ENCODE measurements at regions not wholly inside any gene's neighbourhood (a gene's known extent, or its start where the extent isn't known, plus 50 kb on each side); places are given as distances from the start of the nearest gene placed in this dataset.
"Not testable (repeated sequence)": the region's sequence is repeated elsewhere in the genome, so short reads cannot be mapped to it uniquely, and the experiment has no call there.

DNA sequence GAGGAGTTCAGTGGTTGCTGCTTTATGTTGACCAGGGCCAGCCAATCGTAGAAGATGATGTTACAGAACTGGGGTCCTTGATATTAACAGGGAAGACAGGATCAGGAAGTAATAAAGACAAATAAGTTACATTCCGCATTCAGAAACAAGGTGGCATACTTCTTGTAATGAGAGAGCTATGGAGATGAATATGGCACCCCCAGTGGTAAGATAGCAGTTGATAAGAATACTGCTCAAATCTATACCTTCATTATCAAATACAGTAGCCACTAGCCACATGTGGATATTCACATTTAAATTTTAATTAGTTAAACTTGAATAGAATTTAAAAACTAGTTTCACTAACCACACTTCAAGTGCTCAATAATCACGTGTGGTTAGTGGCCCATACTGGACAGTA lies 290.4 kb upstream of the RBMS1 start:
- Mint-ChIP-seq H3K4me3 (no peak overlapping the region), H3K9me3 (peaks cover 4% of the 10 kb centered on the region), H3K27me3 (no peaks in the 10 kb centered on the region), H3K4me1 (no peaks in the 10 kb centered on the region), H3K36me3 (ENCODE audit: low read depth) (no peaks in the 10 kb centered on the region), H3K27ac (no peak overlapping the region)
- DNase-seq, result no peak
- no peak for ATAC-seq

DNA sequence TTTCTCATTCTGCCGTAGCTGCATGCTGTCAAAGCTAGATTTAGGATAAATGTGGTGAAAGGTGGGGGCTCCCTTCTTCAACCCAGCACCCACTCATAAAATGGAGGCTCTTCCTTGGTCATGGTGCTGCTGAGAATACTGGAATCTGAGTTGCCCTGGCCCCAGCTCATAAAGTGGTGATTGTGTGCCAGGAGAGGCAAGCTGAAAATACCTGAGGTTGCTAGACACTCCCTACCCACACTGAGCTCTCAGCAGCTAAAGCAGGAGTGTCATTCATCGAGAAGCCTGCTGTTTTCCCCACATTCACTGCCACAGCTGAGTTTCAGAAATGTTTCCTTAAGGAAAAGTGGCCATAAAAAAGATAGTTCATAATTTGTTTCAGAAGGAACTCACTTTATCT lies 297.1 kb upstream of the RBMS1 start:
- no peaks in the 10 kb centered on the region for H3K4me1 Mint-ChIP-seq
- no peak overlapping the region for H3K4me3 Mint-ChIP-seq
- no peaks in the 10 kb centered on the region for H3K9me3 Mint-ChIP-seq
- ATAC-seq, result no peak
- no peak for DNase-seq
- no peaks in the 10 kb centered on the region for H3K36me3 Mint-ChIP-seq (ENCODE audit: low read depth)
- H3K27me3 Mint-ChIP-seq, result no peaks in the 10 kb centered on the region
- no peak overlapping the region for H3K27ac Mint-ChIP-seq

DNA sequence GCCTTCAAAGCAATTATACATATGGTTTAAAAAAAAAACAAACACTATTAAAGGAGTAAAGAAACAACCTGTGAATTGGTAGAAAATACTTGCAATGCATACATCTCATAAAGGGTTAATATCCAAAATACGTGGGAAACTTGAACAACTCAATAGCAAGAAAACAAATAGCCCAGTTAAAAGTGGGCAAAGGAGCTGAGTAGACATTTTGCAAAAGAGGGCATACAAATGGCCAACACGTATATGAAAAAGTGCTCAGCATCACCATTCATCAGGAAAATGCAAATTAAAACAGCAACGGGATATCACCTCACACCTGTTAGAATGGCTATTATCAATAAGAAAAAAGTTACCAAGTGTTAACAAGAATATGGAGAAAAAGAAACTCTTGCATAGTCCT lies 298.3 kb upstream of the RBMS1 start:
- H3K4me1 Mint-ChIP-seq, result no peaks in the 10 kb centered on the region
- no peaks in the 10 kb centered on the region for H3K9me3 Mint-ChIP-seq
- no peaks in the 10 kb centered on the region for H3K36me3 Mint-ChIP-seq (ENCODE audit: low read depth)
- H3K4me3 Mint-ChIP-seq, result no peak overlapping the region
- H3K27me3 Mint-ChIP-seq, result no peaks in the 10 kb centered on the region
- no peak overlapping the region for H3K27ac Mint-ChIP-seq
- no peak for ATAC-seq
- DNase-seq, result no peak

- Mint-ChIP-seq H3K36me3 (ENCODE audit: low read depth) (no peaks in the 10 kb centered on the region), H3K27me3 (no peaks in the 10 kb centered on the region), H3K27ac (no peak overlapping the region), H3K4me3 (no peak overlapping the region), H3K4me1 (no peaks in the 10 kb centered on the region), H3K9me3 (no peaks in the 10 kb centered on the region)
- ATAC-seq (no peak), DNase-seq (no peak)
These were observed 299.2 kb upstream of the RBMS1 start for GRCh38 chr2:160792837-160793236.

DNA sequence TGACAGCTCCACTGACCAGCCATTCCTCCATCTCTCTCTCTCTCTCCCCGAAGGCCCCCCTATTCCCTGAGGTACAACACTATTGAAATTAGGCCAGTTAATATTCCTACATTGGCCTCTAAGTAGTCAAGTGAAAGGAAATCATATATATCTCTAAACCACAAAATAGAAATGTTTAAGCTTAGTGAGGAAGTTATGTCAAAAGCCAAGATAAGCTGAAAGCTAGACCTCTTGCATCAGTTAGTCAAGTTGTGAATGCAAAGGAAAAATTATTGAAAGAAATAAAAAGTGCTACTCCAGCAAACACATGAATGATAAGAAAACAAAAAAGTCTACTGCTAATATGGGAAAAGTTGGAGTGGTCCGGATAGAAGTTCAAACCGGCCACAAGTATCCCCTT lies 301.3 kb upstream of the RBMS1 start:
- Mint-ChIP-seq H3K27ac (no peak overlapping the region), H3K4me3 (no peak overlapping the region), H3K9me3 (peaks cover 4% of the 10 kb centered on the region), H3K27me3 (no peaks in the 10 kb centered on the region), H3K4me1 (no peaks in the 10 kb centered on the region), H3K36me3 (ENCODE audit: low read depth) (no peaks in the 10 kb centered on the region)
- DNase-seq, result no peak
- ATAC-seq, result no peak

DNA sequence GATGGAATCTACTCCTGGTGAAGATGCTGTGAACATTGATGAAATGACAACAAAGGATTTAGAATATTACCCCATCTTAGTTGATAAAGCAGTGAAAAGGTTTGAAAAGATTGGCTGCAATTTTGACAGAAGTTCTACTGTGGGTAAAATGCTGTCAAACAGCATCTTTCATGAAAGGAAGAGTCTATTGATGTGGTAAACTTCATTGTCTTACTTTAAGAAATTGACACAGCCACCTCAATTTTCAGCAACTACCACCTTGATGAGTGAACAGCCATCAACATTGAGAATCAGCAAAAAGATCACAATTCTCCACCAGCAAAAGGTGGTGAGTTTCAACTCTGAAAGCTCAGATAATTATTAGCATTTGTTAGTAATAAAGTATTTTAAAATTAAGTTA lies 310.3 kb upstream of the RBMS1 start:
- no peak overlapping the region for H3K4me3 Mint-ChIP-seq
- DNase-seq, result no peak
- H3K36me3 Mint-ChIP-seq (ENCODE audit: low read depth), result no peaks in the 10 kb centered on the region
- H3K27ac Mint-ChIP-seq, result no peak overlapping the region
- H3K9me3 Mint-ChIP-seq, result peaks cover 18% of the 10 kb centered on the region
- H3K4me1 Mint-ChIP-seq, result peaks cover 6% of the 10 kb centered on the region
- ATAC-seq, result no peak
- H3K27me3 Mint-ChIP-seq, result no peaks in the 10 kb centered on the region

GRCh38 chr2:160810406-160810805 lies 316.8 kb upstream of the RBMS1 start:
- Mint-ChIP-seq H3K4me3 (no peak overlapping the region), H3K27me3 (no peaks in the 10 kb centered on the region), H3K36me3 (ENCODE audit: low read depth) (no peaks in the 10 kb centered on the region), H3K27ac (no peak overlapping the region), H3K4me1 (no peaks in the 10 kb centered on the region), H3K9me3 (peaks cover 14% of the 10 kb centered on the region)
- DNase-seq (no peak), ATAC-seq (no peak)

- no peak overlapping the region for H3K27ac Mint-ChIP-seq
These were observed 319.4 kb upstream of the RBMS1 start for GRCh38 chr2:160812830-160813505.

DNA sequence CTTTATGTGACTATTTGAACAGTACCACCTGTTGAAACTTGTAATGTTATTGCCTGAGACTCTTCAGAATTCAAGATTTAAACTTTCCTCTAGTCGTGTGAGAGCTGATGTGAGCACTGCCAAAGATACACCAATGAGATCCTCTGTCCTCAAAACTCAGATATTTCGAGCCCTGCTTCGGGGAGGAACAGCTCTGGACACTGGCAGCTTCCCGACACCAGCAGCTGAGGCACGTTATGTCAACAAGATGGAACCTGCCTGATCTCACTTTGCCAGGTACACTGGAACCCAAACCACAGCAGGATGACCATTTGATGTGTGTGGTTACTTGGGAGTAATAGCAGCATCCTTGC lies 319.9 kb upstream of the RBMS1 start:
- no peaks in the 10 kb centered on the region for H3K27me3 Mint-ChIP-seq
- ATAC-seq (no peak), DNase-seq (no peak)
- H3K27ac Mint-ChIP-seq, result no peak overlapping the region
- H3K36me3 Mint-ChIP-seq (ENCODE audit: low read depth), result no peaks in the 10 kb centered on the region
- H3K4me1 Mint-ChIP-seq, result no peaks in the 10 kb centered on the region
- no peaks in the 10 kb centered on the region for H3K9me3 Mint-ChIP-seq
- no peak overlapping the region for H3K4me3 Mint-ChIP-seq

More at GRCh38 chr2:160812830-160813505, 319.4 kb upstream of the RBMS1 start:
- H3K4me3 Mint-ChIP-seq, result no peak overlapping the region
- DNase-seq (no peak), ATAC-seq (no peak)
- no peaks in the 10 kb centered on the region for H3K27me3 Mint-ChIP-seq
- no peaks in the 10 kb centered on the region for H3K36me3 Mint-ChIP-seq (ENCODE audit: low read depth)
- no peaks in the 10 kb centered on the region for H3K9me3 Mint-ChIP-seq
- H3K4me1 Mint-ChIP-seq, result no peaks in the 10 kb centered on the region

GRCh38 chr2:160816916-160817499 lies 323.4 kb upstream of the RBMS1 start:
- DNase-seq (no peak), ATAC-seq (no peak)
- H3K9me3 Mint-ChIP-seq, result no peaks in the 10 kb centered on the region
- H3K27ac Mint-ChIP-seq, result no peak overlapping the region
- H3K36me3 Mint-ChIP-seq (ENCODE audit: low read depth), result no peaks in the 10 kb centered on the region
- H3K4me1 Mint-ChIP-seq, result no peaks in the 10 kb centered on the region
- H3K27me3 Mint-ChIP-seq, result no peaks in the 10 kb centered on the region
- no peak overlapping the region for H3K4me3 Mint-ChIP-seq

- no peak overlapping the region for H3K27ac Mint-ChIP-seq
- no peaks in the 10 kb centered on the region for H3K4me1 Mint-ChIP-seq
- no peak for DNase-seq
- H3K9me3 Mint-ChIP-seq, result peaks cover 31% of the 10 kb centered on the region
- H3K36me3 Mint-ChIP-seq (ENCODE audit: low read depth), result no peaks in the 10 kb centered on the region
- H3K4me3 Mint-ChIP-seq, result no peak overlapping the region
- ATAC-seq, result no peak
- H3K27me3 Mint-ChIP-seq, result no peaks in the 10 kb centered on the region
These were observed 327.1 kb upstream of the RBMS1 start for GRCh38 chr2:160820691-160821090.

DNA sequence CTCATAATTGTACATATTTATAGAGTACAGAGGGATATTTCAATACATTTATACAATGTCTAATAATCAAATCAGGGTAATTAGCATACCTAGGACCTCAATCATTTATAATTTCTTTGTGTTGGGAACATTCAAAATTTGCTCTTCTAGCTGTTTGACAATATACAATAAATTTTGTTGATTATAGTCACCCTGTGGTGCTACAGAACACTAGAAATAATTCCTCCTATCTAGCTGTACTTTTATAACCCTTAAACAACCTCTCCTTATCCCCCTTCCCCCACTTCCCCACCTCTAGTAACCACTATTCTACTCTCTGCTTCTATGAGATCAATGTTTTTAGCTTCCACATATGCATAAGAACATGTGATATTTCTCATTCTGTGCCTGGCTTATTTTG lies 328.4 kb upstream of the RBMS1 start:
- H3K4me3 Mint-ChIP-seq, result no peak overlapping the region
- H3K9me3 Mint-ChIP-seq, result peaks cover 37% of the 10 kb centered on the region
- no peaks in the 10 kb centered on the region for H3K27me3 Mint-ChIP-seq
- no peaks in the 10 kb centered on the region for H3K36me3 Mint-ChIP-seq (ENCODE audit: low read depth)
- H3K4me1 Mint-ChIP-seq, result no peaks in the 10 kb centered on the region
- H3K27ac Mint-ChIP-seq, result no peak overlapping the region
- no peak for ATAC-seq
- DNase-seq, result no peak

GRCh38 chr2:160825433-160825832 lies 331.8 kb upstream of the RBMS1 start:
- Mint-ChIP-seq H3K4me1 (no peaks in the 10 kb centered on the region), H3K4me3 (no peak overlapping the region), H3K9me3 (peaks cover 50% of the 10 kb centered on the region)

DNA sequence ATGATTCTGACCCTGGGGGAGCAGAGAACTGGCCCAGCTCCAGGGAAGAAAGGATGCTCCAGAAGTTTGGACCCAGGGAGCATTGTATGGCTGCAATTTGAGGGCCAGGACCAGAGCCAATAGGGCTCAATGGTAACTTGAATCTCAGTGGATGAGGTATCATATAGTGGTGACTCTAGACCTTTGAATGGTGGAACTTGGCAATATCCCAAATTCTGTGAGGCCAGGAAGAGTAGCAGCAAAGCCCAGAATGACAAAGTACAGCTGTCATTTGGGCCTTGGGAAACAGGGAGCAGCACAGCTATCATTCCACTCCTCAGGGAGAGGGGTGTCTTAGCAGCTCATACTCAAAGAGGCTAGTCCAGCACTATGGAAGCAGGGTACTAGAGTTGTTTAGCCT lies 332.9 kb upstream of the RBMS1 start:
- peaks cover 54% of the 10 kb centered on the region for H3K9me3 Mint-ChIP-seq
- no peak overlapping the region for H3K27ac Mint-ChIP-seq
- ATAC-seq (no peak), DNase-seq (no peak)
- no peak overlapping the region for H3K4me3 Mint-ChIP-seq
- H3K36me3 Mint-ChIP-seq (ENCODE audit: low read depth), result no peaks in the 10 kb centered on the region
- H3K4me1 Mint-ChIP-seq, result no peaks in the 10 kb centered on the region
- no peaks in the 10 kb centered on the region for H3K27me3 Mint-ChIP-seq

More at GRCh38 chr2:160825433-160825832, 331.8 kb upstream of the RBMS1 start:
- DNase-seq, result no peak
- H3K27me3 Mint-ChIP-seq, result no peaks in the 10 kb centered on the region
- ATAC-seq, result no peak
- no peaks in the 10 kb centered on the region for H3K36me3 Mint-ChIP-seq (ENCODE audit: low read depth)
- no peak overlapping the region for H3K27ac Mint-ChIP-seq

GRCh38 chr2:160828076-160828475 lies 332.2 kb upstream of the TANK start:
- H3K36me3 Mint-ChIP-seq (ENCODE audit: low read depth), result no peaks in the 10 kb centered on the region

DNA sequence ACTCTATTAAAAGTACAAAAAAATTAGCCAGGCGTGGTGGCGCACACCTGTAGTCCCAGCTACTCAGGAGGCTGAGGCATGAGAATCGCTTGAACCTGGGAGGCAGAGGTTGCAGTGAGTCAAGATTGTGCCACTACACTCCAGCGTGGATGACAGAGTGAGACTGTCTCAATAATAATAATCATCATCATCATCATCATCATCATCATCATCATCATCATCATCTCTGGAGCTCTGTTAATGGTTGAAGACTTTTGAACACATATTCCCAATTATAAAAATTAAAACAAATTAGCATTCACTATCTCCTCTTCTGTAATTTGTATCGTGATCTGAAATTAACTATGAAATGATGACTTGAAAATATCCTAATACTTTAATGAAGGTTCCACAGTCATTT lies 327.8 kb upstream of the TANK start:
- H3K36me3 Mint-ChIP-seq (ENCODE audit: low read depth); H3K4me1 Mint-ChIP-seq; DNase-seq; ATAC-seq; H3K4me3 Mint-ChIP-seq; H3K27me3 Mint-ChIP-seq; H3K27ac Mint-ChIP-seq: not testable (repeated sequence)
- H3K9me3 Mint-ChIP-seq, result peaks cover 17% of the 10 kb centered on the region

More at GRCh38 chr2:160828076-160828475, 332.2 kb upstream of the TANK start:
- Mint-ChIP-seq H3K27ac (no peak overlapping the region), H3K27me3 (no peaks in the 10 kb centered on the region), H3K4me1 (no peaks in the 10 kb centered on the region), H3K9me3 (peaks cover 43% of the 10 kb centered on the region), H3K4me3 (no peak overlapping the region)
- no peak for DNase-seq
- no peak for ATAC-seq

Data from activated naive CD8-positive, alpha-beta T cell treated with anti-CD3 and anti-CD28 coated beads, Interleukin-2, amount 50 U/mL, for 24 hours (primary cell).